ENCODE measurements at regions not wholly inside any gene's neighbourhood (a gene's known extent, or its start where the extent isn't known, plus 50 kb on each side); places are given as distances from the start of the nearest gene placed in this dataset.

- DNase-seq (ENCODE audit: low read depth): no peak
- no peak for TF ChIP-seq CTCF (IDR thresholded peaks at IDR 0.05; ENCODE audit: insufficient read depth, low read depth, low read length, missing control alignments)
- no peak overlapping the region for H3K4me3 ChIP-seq (ENCODE audit: low read length)
These were observed 53.0 kb upstream of the KITLG start for GRCh38 chr12:88633312-88633711.

GRCh38 chr12:88630561-88630960 is 50.3 kb upstream of the KITLG start:
- no peak for TF ChIP-seq CTCF (IDR thresholded peaks at IDR 0.05; ENCODE audit: insufficient read depth, low read depth, low read length, missing control alignments)
- no peak for DNase-seq (ENCODE audit: low read depth)

More at GRCh38 chr12:88630561-88630960, 50.3 kb upstream of the KITLG start:
- no peak overlapping the region for H3K4me3 ChIP-seq (ENCODE audit: low read length)

Data from epithelial cell of esophagus (primary cell).